Ovary (tissue), 3 donors: ENCODE measurements at regions not wholly inside any gene's neighbourhood (a gene's known extent, or its start where the extent isn't known, plus 50 kb on each side); places are given as distances from the start of the nearest gene placed in this dataset.

ENCODE experiments used
- CTCF ChIP-seq, 3 donors: fragments of 450-650 bp in 2 of 3; fragments of 200-600 bp in 1 of 3; IDR thresholded peaks; one replicate each; pipeline versions ENCODE4 v1.5.1 to v1.8.0; 2016 to 2022; ENCODE audit warnings: antibody characterized with exemption in 3 of 3, mild to moderate bottlenecking in 1 of 3
- EP300 ChIP-seq: sonication (generic); formaldehyde crosslinking; IDR thresholded peaks from one replicate; pipeline ENCODE4 v1.6.1; 2017; ENCODE audit warnings: antibody characterized with exemption
- donor health status: DM: no; HTN: no; CAD: no.

- TF ChIP-seq CTCF (IDR thresholded peaks at IDR 0.05), result no peak
- no peak for TF ChIP-seq EP300
These were observed 217.2 kb downstream of the MEF2C start for GRCh38 chr5:88665750-88666215.
